Stimulated activated CD8-positive, alpha-beta memory T cell treated with anti-CD3 and anti-CD28 coated beads, Interleukin-4, amount 100 ng/mL, for 24 hours (primary cell): ENCODE measurements at regions not wholly inside any gene's neighbourhood (a gene's known extent, or its start where the extent isn't known, plus 50 kb on each side); places are given as distances from the start of the nearest gene placed in this dataset.

Source experiments
- DNase-seq: peaks from one replicate; pipeline ENCODE4 v3.0.0-alpha.2; 2020; ENCODE audit warnings: low read depth

GRCh38 chr2:16330571-16330970, 335.1 kb downstream of the CYRIA start:
- DNase-seq: no peak

DNA sequence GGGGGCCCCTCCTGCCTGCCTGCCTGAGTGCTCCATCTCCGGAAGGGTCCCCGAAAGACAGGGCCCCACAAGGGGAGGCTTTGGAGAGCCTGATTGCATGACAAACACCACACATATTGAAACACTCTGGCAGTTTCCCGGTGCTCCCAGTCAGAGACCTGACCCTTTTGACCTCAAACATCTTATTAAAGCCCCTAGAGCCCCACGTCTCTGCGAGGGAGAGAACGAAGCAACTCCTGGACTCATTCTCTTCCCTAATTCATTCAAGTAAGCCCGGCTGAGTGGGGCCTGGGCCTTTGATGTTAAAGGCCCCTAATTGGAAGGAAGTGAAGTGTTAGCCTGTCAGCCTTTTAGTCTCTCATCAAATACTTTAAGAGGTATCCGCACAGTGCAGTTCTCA, 335.6 kb downstream of the CYRIA start:
- DNase-seq: no peak

- DNase-seq: no peak
These were observed 336.2 kb downstream of the CYRIA start for GRCh38 chr2:16329421-16329820.

- no peak for DNase-seq
These were observed 337.0 kb downstream of the CYRIA start for GRCh38 chr2:16328521-16329190.

GRCh38 chr2:16327326-16327725, 338.3 kb downstream of the CYRIA start:
- no peak for DNase-seq

- DNase-seq: no peak
These were observed 338.8 kb downstream of the CYRIA start for GRCh38 chr2:16326711-16327300.

GRCh38 chr2:16325976-16326510, 339.6 kb downstream of the CYRIA start:
- DNase-seq: no peak

GRCh38 chr2:16325016-16325975, 340.3 kb downstream of the CYRIA start:
- no peak for DNase-seq

DNA sequence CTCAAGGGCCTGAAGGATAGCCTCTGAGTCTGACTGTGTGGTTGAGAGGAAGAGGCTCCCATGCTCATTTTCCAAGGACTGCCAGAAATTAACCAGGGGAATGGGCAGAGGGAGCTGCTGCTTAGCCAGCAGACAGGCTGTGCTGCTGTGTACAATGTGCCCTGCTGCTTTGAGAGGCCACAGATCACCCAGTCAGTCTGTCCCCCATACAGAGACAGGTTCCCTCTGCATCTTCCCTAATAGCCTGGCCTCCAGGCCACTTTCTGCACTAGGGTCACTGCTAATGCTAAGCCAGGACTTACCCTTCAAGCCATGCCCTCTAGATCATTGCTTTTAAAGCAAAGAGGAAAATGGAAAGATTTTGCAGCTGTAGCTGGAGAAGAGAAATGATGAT, 341.1 kb downstream of the CYRIA start:
- DNase-seq: no peak

DNA sequence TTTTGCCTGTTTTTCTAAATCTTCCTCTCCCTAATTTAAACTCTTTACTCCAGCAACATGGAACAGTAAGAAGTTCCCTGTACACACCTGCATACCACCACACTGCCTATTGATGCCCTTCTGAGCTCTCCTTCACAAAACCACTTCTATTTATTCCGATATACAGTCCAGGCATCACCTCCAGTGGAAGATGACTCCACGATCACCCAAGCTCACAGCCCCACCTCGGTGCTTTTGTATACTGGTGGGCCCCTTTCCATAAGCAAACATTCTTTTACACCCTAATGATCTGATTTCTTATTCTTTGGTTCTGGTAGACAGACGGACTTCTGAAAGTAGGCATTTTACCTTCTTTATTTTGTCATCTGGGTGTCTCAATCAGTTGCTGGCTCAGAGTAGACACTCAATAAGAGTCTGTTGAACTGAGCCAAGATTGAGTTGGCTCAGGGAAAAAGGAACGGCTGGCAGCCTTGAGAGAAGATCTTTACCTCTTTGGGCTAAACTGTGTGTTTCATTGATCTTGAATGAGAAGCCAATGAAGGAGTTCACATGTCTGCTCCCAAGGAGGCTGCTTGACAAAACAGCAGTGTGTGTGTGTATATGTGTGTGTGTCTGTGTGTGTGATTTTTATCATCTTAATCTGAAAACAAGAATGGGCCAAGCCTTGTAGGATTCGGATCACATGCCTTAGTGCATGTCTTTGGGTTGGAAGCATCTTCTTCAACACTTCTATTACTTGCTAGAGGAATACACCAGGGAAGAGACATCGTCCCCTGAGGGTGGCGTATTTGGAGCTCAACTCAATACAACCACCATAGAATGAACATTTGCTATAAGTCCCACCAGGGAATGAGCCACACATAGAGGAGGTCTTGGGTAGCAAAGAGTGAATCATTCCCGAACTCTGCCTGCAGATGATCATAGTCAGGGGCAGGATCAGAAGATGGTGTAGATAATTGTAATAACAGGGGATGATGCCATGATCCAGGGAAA, 341.8 kb downstream of the CYRIA start:
- no peak for DNase-seq

GRCh38 chr2:16323126-16323520, 342.5 kb downstream of the CYRIA start:
- no peak for DNase-seq

- no peak for DNase-seq
These were observed 343.1 kb downstream of the CYRIA start for GRCh38 chr2:16322308-16323125.

DNA sequence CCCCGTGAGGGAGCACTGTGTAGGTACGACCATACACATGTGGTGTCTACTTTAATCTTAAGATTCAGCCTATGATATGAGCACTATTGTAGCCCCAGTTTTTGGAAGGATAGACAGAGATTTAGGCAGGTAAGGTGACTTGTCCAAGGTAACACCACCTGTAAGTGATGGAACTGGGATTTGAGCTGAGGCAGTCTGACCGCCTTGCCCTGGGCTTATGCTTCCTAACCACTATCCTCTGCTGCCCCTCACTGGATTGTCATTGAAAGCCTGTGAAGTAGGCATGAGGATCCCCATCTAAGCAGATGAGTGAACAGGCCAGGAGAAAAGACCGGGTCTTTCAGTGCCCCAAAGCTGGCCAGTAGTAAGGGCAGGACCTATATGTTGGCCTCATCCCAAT, 343.8 kb downstream of the CYRIA start:
- DNase-seq: no peak

DNA sequence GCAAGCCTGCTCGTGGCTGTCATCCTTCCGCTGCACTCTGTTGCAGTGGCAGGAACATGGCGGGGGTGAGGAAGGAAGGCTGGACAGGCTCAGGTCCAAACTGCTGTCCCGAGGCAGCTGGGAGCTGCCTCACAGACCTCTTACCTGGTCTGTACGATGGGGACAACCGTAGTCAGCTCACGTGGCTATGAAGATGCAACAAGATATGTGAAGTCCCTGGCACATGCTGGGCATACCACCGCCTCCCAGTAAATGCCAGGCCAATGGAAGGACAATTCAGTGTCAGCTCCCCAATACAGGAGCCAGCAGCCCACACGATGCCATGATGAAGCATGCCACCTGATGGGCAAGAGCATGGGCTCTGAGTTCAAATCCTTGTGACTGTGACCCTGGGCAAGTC, 344.4 kb downstream of the CYRIA start:
- no peak for DNase-seq

- DNase-seq: no peak
These were observed 344.9 kb downstream of the CYRIA start for GRCh38 chr2:16320716-16321115.

GRCh38 chr2:16319551-16320121, 346.0 kb downstream of the CYRIA start:
- no peak for DNase-seq

- no peak for DNase-seq
These were observed 347.0 kb downstream of the CYRIA start for GRCh38 chr2:16318474-16319195.

- no peak for DNase-seq
These were observed 347.6 kb downstream of the CYRIA start for GRCh38 chr2:16318051-16318450.

DNA sequence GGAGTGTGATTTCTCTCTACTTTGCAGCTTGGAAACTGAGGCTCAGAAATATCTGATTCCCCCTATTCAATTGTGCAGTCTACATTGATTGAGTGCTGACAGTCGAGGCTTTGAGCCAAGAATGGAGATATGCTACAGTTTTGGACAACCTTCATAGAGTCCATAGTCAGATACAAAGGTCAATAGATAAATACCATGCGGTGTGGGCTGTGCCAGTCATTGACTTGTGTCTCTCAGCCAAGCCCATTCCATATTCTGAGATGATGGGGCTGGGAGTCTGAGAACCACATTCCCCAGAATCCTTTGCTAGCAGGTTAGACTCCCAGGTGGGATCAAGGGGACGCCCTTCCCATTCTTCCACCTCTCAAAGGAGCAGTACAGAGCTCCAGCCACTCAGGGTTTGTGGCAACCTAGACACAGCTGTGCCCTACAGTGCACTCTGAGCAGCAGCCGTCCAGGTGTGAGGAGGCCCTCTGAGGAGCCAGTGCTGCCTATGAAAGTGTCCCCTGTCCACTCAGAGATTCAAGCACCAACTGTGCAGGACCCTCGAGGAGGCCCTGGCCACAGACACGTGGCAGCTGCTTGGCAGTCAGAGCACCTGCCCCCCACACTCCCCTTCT, 348.3 kb downstream of the CYRIA start:
- no peak for DNase-seq
